OCI-LY1 (cell line): ENCODE measurements at regions not wholly inside any gene's neighbourhood (a gene's known extent, or its start where the extent isn't known, plus 50 kb on each side); places are given as distances from the start of the nearest gene placed in this dataset.

Experiments
- EZH2 ChIP-seq: fragments of 200-600 bp; sonication (generic), shearing (Covaris generic); IDR thresholded peaks from 2 replicates; pipeline ENCODE4 v1.8.0; 2017; ENCODE audit warnings: borderline replicate concordance, mixed run types, mild to moderate bottlenecking, antibody characterized with exemption, low read length, moderate library complexity, mixed read lengths
- TF ChIP-seq, protein P1 (sequence below): fragments of 200-600 bp; sonication (generic), shearing (Covaris generic); IDR thresholded peaks from 2 replicates; pipeline ENCODE4 v1.5.1; 2017; ENCODE audit warnings: mild to moderate bottlenecking, antibody characterized with exemption, low read length, moderate library complexity, mixed read lengths

DNA sequence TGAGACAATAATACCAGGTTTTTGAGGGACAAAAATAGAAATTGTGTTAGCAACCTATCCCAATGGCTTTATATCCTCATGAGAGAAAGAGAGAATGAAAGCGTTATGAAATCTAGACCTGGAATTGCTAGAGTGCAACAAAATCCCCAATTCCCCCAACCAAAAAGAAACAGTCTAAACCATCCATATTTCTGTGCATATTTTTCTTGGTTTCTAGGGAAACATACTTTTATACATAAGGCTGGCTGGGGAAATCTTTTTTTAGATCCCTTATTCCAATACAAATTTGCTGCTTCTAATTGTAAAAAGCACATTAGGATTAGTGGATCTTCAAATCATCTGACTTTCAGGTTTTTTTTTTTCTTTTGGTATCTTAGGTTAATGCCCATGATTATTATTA, 277.0 kb upstream of the SEMA3A start:
- TF ChIP-seq, protein P1, sequence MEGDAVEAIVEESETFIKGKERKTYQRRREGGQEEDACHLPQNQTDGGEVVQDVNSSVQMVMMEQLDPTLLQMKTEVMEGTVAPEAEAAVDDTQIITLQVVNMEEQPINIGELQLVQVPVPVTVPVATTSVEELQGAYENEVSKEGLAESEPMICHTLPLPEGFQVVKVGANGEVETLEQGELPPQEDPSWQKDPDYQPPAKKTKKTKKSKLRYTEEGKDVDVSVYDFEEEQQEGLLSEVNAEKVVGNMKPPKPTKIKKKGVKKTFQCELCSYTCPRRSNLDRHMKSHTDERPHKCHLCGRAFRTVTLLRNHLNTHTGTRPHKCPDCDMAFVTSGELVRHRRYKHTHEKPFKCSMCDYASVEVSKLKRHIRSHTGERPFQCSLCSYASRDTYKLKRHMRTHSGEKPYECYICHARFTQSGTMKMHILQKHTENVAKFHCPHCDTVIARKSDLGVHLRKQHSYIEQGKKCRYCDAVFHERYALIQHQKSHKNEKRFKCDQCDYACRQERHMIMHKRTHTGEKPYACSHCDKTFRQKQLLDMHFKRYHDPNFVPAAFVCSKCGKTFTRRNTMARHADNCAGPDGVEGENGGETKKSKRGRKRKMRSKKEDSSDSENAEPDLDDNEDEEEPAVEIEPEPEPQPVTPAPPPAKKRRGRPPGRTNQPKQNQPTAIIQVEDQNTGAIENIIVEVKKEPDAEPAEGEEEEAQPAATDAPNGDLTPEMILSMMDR = no peak
- TF ChIP-seq EZH2 = no peak
